GM12872 (cell line): ENCODE measurements at regions not wholly inside any gene's neighbourhood (a gene's known extent, or its start where the extent isn't known, plus 50 kb on each side); places are given as distances from the start of the nearest gene placed in this dataset.

Source experiments
- CTCF ChIP-seq: IDR thresholded peaks from 3 replicates; pipeline ENCODE4 v1.5.1; 2011; ENCODE audit warnings: low read depth, mild to moderate bottlenecking, low read length, moderate library complexity; ENCODE audit not compliant: insufficient read depth

GRCh38 chr15:31523655-31524049, 197.0 kb downstream of the KLF13 start:
- no peak for TF ChIP-seq CTCF

DNA sequence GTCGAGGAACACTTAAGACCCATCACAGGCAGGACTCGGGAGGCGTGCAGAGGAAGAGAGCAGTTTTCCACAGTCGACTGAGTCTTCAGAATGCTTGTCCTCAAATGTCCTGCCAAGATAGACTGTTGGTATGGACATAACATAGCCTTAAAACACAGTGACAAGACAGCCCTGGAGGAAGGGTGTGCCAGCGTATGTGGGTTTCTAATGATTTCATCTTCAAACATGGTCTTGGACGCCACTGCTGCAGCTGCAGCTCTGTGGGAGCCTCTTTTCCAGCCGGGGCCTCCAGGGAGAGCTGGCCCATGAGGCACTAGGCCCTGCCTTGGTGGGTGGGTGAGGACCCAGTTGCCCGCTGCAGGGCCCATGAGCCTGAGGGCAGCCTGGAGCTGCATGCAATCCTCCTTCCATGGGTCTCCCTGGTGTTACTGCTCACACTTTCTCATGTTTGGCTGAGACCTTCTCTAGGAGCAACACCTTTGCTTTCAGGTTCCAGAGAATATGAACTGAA, 198.6 kb downstream of the KLF13 start:
- TF ChIP-seq CTCF: no peak

GRCh38 chr15:31525988-31526665, 199.5 kb downstream of the KLF13 start:
- TF ChIP-seq CTCF: no peak

- no peak for TF ChIP-seq CTCF
These were observed 200.5 kb downstream of the KLF13 start for GRCh38 chr15:31526916-31527690.

- TF ChIP-seq CTCF: no peak
These were observed 202.2 kb downstream of the KLF13 start for GRCh38 chr15:31528846-31529245.

DNA sequence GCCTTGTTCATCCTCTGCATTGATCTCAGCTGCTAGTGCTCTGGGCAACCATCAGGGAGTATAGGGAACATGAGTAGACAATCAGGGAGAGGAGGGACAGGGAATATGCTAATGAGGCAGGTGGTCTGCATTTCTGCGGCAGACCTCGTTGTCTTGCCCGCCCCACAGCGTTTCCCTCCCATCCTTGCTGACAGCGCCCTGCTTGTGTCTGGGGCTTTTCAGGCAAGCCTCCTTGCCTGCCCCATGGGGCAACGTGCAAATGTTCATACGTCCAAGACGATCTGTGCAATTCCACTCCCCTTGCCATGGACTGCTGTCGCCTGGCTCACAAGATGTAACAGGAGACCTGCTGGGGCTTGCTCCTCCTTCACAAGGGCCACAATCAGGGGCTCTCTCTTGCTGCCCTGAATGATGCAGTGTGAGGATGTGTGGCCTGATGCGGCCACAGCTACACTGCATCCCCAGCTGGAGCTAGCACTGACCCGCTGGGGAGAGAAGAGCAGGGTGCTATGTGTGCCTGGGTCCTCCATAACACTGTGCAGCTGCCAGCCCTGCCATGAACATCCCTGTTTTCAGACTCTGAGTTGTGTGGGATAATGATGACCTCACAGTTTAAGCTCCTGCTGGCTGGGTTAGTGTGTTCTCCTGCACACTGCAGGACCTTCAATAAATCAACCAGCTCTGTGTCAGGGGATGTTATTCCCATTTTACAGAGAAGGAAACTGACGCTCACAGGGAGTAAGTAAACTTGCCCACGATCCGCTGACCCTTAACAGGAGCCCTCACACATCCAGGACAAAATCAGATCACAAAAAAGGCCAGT, 211.3 kb downstream of the KLF13 start:
- TF ChIP-seq CTCF: no peak

- no peak for TF ChIP-seq CTCF
These were observed 214.0 kb downstream of the KLF13 start for GRCh38 chr15:31540633-31541032.
